ENCODE measurements at regions not wholly inside any gene's neighbourhood (a gene's known extent, or its start where the extent isn't known, plus 50 kb on each side); places are given as distances from the start of the nearest gene placed in this dataset.

DNA sequence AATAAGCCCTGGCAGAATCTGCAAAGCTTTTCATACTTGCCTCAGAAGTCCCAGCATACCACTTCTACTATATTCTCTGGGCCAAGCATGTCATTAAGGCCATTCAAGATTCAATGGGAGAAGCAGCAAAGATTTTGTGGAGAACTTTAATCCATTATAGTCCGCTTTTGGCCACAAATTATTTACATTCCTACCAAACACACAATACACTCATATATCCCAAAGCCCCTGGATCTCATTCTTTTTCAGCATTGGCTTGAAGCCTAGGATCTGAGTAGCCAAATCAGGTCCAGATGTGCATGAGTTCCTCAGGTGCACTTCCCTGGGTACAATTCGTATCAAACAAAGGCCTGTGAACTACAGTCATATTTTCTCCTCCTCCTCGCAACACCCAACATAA lies 203.4 kb downstream of the NDFIP2 start:
- Histone ChIP-seq H2AFZ (ENCODE audit: control insufficient read depth, low read length) (no peak overlapping the region), H3K9me1 (ENCODE audit: control insufficient read depth, extremely low read depth, insufficient read depth, low read length) (no peaks in the 10 kb centered on the region), H3K9ac (ENCODE audit: control insufficient read depth, extremely low read depth, insufficient read depth, low read length) (no peak overlapping the region), H3K4me1 (ENCODE audit: control insufficient read depth, extremely low read depth, insufficient read depth, low read length) (peaks cover 6% of the 10 kb centered on the region), H4K20me1 (ENCODE audit: control insufficient read depth, extremely low read depth, insufficient read depth, low read length) (no peaks in the 10 kb centered on the region), H3K4me2 (ENCODE audit: control insufficient read depth, extremely low read depth, insufficient read depth, low read depth, low read length) (no peak overlapping the region), H3K27me3 (ENCODE audit: control insufficient read depth, extremely low read depth, insufficient read depth, low read length) (no peaks in the 10 kb centered on the region), H3K36me3 (ENCODE audit: control insufficient read depth in 2 of 2, extremely low read depth in 1 of 2, insufficient read depth in 2 of 2, low read length in 2 of 2) (no peaks in the 10 kb centered on the region), H3K27ac (ENCODE audit: control insufficient read depth, insufficient read depth, low read length) (no peak overlapping the region), H3K4me3 (ENCODE audit: control insufficient read depth in 2 of 3, extremely low read depth in 1 of 3, insufficient read depth in 2 of 3, low read depth in 1 of 3, low read length in 3 of 3) (no peak overlapping the region), H3K9me3 (ENCODE audit: control insufficient read depth, low read depth, low read length) (no peaks in the 10 kb centered on the region), H3K79me2 (ENCODE audit: control insufficient read depth, insufficient read depth, low read length) (no peaks in the 10 kb centered on the region)
- TF ChIP-seq, protein P1, sequence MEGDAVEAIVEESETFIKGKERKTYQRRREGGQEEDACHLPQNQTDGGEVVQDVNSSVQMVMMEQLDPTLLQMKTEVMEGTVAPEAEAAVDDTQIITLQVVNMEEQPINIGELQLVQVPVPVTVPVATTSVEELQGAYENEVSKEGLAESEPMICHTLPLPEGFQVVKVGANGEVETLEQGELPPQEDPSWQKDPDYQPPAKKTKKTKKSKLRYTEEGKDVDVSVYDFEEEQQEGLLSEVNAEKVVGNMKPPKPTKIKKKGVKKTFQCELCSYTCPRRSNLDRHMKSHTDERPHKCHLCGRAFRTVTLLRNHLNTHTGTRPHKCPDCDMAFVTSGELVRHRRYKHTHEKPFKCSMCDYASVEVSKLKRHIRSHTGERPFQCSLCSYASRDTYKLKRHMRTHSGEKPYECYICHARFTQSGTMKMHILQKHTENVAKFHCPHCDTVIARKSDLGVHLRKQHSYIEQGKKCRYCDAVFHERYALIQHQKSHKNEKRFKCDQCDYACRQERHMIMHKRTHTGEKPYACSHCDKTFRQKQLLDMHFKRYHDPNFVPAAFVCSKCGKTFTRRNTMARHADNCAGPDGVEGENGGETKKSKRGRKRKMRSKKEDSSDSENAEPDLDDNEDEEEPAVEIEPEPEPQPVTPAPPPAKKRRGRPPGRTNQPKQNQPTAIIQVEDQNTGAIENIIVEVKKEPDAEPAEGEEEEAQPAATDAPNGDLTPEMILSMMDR (optimal IDR thresholded peaks at IDR 0.05 in 1 of 3, IDR thresholded peaks at IDR 0.05 in 1 of 3, conservative IDR thresholded peaks at IDR 0.05 in 1 of 3; ENCODE audit: extremely low read depth in 1 of 3, insufficient read depth in 2 of 3, low read length in 3 of 3): no peak
- TF ChIP-seq EZH2 (IDR thresholded peaks at IDR 0.05; ENCODE audit: low read length): no peak
- DNase-seq (ENCODE audit: low read depth, low spot score) (no peak), FAIRE-seq (no peak)
- dilution Hi-C loops (cut with MboI; ENCODE audit: extremely low pct_ligation_motif_present, low sequenced_read_pairs): no loop called here

DNA sequence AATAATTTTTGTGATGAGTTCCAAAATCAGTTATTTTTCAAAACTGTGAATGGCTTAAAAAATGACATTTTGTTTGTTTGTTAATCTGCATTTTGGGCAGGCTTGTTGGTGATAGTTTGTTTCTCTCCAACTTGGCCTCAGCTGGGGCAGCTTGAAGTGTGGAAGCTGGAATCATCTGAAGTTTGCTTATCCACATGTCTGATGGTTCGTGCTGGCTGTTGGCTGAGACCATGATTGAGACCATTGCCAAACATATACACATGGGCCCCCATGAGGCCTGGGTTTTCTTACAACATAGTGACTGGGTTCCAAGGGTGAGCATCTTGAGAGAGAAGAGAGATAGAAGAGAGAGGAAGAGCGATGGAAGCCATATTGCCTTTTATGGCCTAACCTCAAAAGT lies 201.2 kb downstream of the NDFIP2 start:
- Histone ChIP-seq H3K4me1 (ENCODE audit: control insufficient read depth, extremely low read depth, insufficient read depth, low read length) (peaks cover 6% of the 10 kb centered on the region), H3K4me2 (ENCODE audit: control insufficient read depth, extremely low read depth, insufficient read depth, low read depth, low read length) (no peak overlapping the region), H2AFZ (ENCODE audit: control insufficient read depth, low read length) (no peak overlapping the region), H3K4me3 (ENCODE audit: control insufficient read depth in 2 of 3, extremely low read depth in 1 of 3, insufficient read depth in 2 of 3, low read depth in 1 of 3, low read length in 3 of 3) (no peak overlapping the region), H3K9me1 (ENCODE audit: control insufficient read depth, extremely low read depth, insufficient read depth, low read length) (no peaks in the 10 kb centered on the region), H3K9me3 (ENCODE audit: control insufficient read depth, low read depth, low read length) (no peaks in the 10 kb centered on the region), H3K79me2 (ENCODE audit: control insufficient read depth, insufficient read depth, low read length) (no peaks in the 10 kb centered on the region), H4K20me1 (ENCODE audit: control insufficient read depth, extremely low read depth, insufficient read depth, low read length) (no peaks in the 10 kb centered on the region), H3K9ac (ENCODE audit: control insufficient read depth, extremely low read depth, insufficient read depth, low read length) (no peak overlapping the region), H3K36me3 (ENCODE audit: control insufficient read depth in 2 of 2, extremely low read depth in 1 of 2, insufficient read depth in 2 of 2, low read length in 2 of 2) (no peaks in the 10 kb centered on the region), H3K27me3 (ENCODE audit: control insufficient read depth, extremely low read depth, insufficient read depth, low read length) (no peaks in the 10 kb centered on the region), H3K27ac (ENCODE audit: control insufficient read depth, insufficient read depth, low read length) (no peak overlapping the region)
- DNase-seq (ENCODE audit: low read depth, low spot score) (no peak), FAIRE-seq (no peak)
- TF ChIP-seq, protein P1 (optimal IDR thresholded peaks at IDR 0.05 in 1 of 3, IDR thresholded peaks at IDR 0.05 in 1 of 3, conservative IDR thresholded peaks at IDR 0.05 in 1 of 3; ENCODE audit: extremely low read depth in 1 of 3, insufficient read depth in 2 of 3, low read length in 3 of 3): no peak
- TF ChIP-seq EZH2 (IDR thresholded peaks at IDR 0.05; ENCODE audit: low read length): no peak
- dilution Hi-C loops (cut with MboI; ENCODE audit: extremely low pct_ligation_motif_present, low sequenced_read_pairs): no loop called here

Data from keratinocyte (primary cell).